ENCODE measurements at regions not wholly inside any gene's neighbourhood (a gene's known extent, or its start where the extent isn't known, plus 50 kb on each side); places are given as distances from the start of the nearest gene placed in this dataset.

DNA sequence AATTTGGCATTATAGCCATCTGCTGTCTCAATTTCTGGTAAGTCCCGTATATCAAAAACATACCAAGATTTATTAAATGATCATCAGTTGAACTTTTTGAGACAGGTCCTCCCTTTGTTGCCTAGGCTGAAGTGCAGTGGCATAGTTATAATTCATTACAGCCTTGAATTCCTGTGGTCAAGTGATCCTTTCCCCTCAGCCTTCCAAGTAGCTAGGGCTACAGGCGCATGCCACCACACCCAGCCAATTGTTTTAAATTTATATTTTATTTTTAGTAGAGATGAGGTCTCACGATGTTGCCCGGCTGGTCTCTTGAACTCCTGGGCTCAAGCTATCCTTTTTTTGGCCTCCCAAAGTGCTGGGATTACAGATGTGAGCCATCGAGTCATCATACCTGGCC lies 418.9 kb downstream of the ARHGEF28 start:
- no peak for DNase-seq (ENCODE audit: low spot score in 2 of 2)
- Mint-ChIP-seq H3K4me1 (no peaks in the 10 kb centered on the region), H3K36me3 (ENCODE audit: insufficient read depth) (no peaks in the 10 kb centered on the region), H3K9me3 (no peaks in the 10 kb centered on the region), H3K4me3 (no peak overlapping the region), H3K27me3 (no peaks in the 10 kb centered on the region), H3K27ac (ENCODE audit: low read depth) (no peak overlapping the region)
- no peak for ATAC-seq (replicated peaks; ENCODE audit: extremely low read depth, poor library complexity, severe bottlenecking)

DNA sequence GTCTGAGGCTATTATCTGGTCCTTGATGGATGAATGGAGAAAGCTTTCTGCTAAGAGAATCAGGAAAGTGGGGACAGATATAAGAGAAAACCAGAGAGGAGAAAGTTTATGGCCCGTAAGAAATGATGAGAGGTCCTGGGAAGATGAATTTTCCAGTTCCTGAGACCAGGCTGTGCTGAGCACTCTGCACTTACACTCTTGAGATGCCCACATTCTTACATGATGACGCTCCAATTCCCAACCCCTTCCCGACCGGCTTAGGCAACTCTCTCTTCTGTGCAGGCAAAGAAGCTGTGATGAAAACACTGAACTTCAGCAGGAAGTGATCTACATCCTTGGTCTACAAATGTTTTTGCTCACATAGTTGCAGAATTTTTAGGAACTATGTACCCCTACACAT lies 417.0 kb downstream of the ARHGEF28 start:
- no peaks in the 10 kb centered on the region for H3K27me3 Mint-ChIP-seq
- H3K36me3 Mint-ChIP-seq (ENCODE audit: insufficient read depth), result no peaks in the 10 kb centered on the region
- H3K27ac Mint-ChIP-seq (ENCODE audit: low read depth), result no peak overlapping the region
- H3K4me3 Mint-ChIP-seq, result no peak overlapping the region
- DNase-seq (ENCODE audit: low spot score in 2 of 2) (no peak), ATAC-seq (replicated peaks; ENCODE audit: extremely low read depth, poor library complexity, severe bottlenecking) (no peak)
- H3K9me3 Mint-ChIP-seq, result no peaks in the 10 kb centered on the region
- H3K4me1 Mint-ChIP-seq, result no peaks in the 10 kb centered on the region

DNA sequence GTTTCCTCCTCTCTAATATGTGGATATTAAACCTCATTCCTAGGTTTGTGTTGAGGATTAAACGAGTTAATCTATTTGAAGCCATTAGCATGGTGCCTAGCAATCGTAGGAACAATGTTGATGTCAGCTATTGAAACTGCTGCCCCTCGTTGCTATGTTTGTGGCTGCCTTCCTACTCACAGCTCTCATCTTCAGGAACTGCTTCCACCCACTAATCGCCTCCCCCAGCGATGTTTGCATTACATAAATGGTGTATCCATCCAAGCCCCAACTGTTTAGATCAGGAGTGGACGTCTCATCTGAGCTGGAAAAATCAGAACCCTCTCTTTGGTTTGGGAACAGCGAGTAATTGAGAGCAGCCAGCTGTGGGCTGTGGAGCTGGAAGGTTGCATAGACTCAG lies 416.6 kb downstream of the ARHGEF28 start:
- Mint-ChIP-seq H3K9me3 (no peaks in the 10 kb centered on the region), H3K4me1 (no peaks in the 10 kb centered on the region), H3K36me3 (ENCODE audit: insufficient read depth) (no peaks in the 10 kb centered on the region), H3K4me3 (no peak overlapping the region), H3K27ac (ENCODE audit: low read depth) (no peak overlapping the region), H3K27me3 (no peaks in the 10 kb centered on the region)
- no peak for ATAC-seq (replicated peaks; ENCODE audit: extremely low read depth, poor library complexity, severe bottlenecking)
- DNase-seq (ENCODE audit: low spot score in 2 of 2), result no peak

DNA sequence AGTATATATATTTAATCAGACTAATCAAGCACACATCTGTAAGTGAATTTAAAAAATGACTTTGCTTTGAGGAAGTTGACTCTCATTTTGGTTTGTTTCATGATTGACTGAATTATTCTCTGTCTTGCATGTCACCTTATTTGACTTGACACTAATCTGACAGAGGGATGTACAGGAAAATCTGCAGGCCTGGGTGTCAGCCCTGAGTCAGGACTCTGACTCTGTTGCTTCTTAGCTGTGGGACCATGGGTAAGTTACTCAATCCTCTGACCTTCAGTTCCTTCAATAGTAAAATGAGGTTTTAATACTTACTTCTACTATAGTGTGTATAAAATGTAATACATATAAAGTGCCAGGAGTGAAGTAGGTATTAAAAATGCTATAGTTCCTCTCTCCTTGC lies 415.9 kb downstream of the ARHGEF28 start:
- no peak for ATAC-seq (replicated peaks; ENCODE audit: extremely low read depth, poor library complexity, severe bottlenecking)
- Mint-ChIP-seq H3K27ac (ENCODE audit: low read depth) (no peak overlapping the region), H3K36me3 (ENCODE audit: insufficient read depth) (no peaks in the 10 kb centered on the region), H3K27me3 (no peaks in the 10 kb centered on the region), H3K4me3 (no peak overlapping the region), H3K4me1 (no peaks in the 10 kb centered on the region), H3K9me3 (no peaks in the 10 kb centered on the region)
- no peak for DNase-seq (ENCODE audit: low spot score in 2 of 2)

DNA sequence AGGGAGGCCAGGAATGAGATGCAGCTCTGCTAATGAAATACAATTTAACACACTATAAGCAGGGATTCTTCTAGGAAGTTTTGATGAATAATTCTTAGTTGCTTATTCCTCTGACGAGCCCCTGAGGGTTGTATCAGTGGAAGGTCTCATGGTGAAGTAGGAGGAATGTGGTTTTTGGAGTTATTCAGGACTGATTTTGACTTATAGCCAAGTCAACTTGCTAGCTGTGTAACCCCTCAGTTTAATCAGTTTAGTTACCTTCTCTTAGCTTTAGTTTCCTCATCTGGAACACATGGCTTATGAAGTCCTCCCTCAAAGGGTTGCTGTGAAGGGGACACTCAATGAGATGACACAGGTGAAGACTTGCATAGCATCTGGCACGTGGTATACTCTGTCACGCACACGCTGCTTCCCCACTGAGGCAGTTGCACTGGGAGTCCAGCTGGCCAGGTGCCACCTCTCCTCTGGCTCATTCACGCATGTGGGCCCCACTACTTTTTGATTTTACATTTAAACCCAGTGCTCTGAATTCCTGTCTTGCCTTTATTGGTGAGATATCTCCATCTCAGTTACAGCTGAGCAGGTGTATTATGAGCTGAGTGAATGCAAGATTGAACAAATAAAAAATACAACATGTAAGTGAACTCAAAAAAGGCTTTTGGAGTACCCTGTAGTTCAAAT lies 415.0 kb downstream of the ARHGEF28 start:
- Mint-ChIP-seq H3K9me3 (no peaks in the 10 kb centered on the region), H3K4me1 (no peaks in the 10 kb centered on the region), H3K36me3 (ENCODE audit: insufficient read depth) (no peaks in the 10 kb centered on the region), H3K27ac (ENCODE audit: low read depth) (no peak overlapping the region), H3K27me3 (no peaks in the 10 kb centered on the region), H3K4me3 (no peak overlapping the region)
- DNase-seq (ENCODE audit: low spot score in 2 of 2) (no peak), ATAC-seq (replicated peaks; ENCODE audit: extremely low read depth, poor library complexity, severe bottlenecking) (no peak)

DNA sequence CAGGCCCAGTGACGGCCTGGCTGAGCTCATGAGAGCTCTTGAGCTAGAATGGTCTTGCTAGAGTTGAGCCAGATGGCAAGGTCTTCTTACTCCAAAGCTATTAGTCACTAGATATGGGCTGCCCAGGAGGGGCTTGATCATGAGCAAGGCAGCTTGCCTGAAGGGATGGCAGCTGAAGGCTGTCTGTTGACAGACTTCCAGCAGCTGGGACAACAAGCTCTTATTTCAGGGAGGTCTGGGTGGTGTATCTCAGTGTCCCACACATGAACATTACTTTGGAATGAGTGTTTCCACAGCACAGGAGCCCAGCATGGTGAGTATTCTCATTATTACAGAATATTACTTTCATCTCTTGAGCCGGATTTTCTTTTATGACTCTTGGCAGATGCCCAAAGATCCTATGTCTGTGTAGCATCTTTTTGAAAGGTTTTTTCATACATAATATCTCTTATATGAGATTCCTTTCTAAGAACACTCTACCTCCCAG lies 414.1 kb downstream of the ARHGEF28 start:
- Mint-ChIP-seq H3K9me3 (no peaks in the 10 kb centered on the region), H3K27me3 (no peaks in the 10 kb centered on the region), H3K36me3 (ENCODE audit: insufficient read depth) (no peaks in the 10 kb centered on the region), H3K4me1 (peaks cover 6% of the 10 kb centered on the region), H3K4me3 (no peak overlapping the region), H3K27ac (ENCODE audit: low read depth) (no peak overlapping the region)
- DNase-seq (ENCODE audit: low spot score in 2 of 2) (no peak), ATAC-seq (replicated peaks; ENCODE audit: extremely low read depth, poor library complexity, severe bottlenecking) (no peak)

DNA sequence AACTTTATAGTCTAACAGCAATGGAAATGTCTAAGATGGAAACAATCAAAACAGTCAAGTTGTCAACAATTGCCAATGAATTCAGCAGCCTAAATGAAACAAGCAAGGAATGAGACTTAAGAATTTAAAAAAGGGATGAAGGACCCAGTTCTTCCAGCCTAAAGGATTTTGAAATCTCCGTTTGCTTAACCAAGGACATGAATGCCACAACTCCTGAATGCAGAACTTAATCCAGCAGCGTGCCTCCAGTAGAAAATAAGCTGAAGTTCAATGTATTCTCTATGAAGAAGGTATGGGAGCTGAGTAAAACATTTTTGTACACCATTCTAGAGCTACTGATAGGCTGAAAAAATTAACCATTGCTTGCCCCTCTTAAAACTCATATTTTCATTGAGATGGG lies 411.3 kb downstream of the ARHGEF28 start:
- no peaks in the 10 kb centered on the region for H3K9me3 Mint-ChIP-seq
- H3K4me3 Mint-ChIP-seq, result no peak overlapping the region
- H3K4me1 Mint-ChIP-seq, result peaks cover 13% of the 10 kb centered on the region
- peaks cover 18% of the 10 kb centered on the region for H3K27me3 Mint-ChIP-seq
- no peaks in the 10 kb centered on the region for H3K36me3 Mint-ChIP-seq (ENCODE audit: insufficient read depth)
- no peak overlapping the region for H3K27ac Mint-ChIP-seq (ENCODE audit: low read depth)
- DNase-seq (ENCODE audit: low spot score in 2 of 2), result no peak
- ATAC-seq (replicated peaks; ENCODE audit: extremely low read depth, poor library complexity, severe bottlenecking), result no peak

DNA sequence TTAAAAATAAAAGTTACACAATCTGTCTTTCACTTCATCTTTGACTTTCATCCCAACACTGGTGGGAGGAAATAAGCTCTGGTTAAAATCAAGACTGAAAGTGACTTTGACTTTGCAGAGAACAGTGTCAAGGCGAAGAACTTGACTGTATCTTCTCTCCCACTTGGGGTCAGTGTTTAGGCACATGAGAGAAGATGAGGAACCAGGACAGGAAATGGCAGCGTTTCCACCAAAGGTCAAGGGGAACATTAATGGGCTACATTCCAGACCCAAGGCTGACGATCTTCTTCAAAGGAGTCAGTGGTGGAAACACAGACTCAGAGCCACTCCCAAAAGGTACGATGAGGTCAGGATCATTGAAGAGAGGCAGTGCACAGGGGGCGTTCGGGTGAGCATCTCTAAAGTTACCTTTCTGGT lies 409.5 kb downstream of the ARHGEF28 start:
- Mint-ChIP-seq H3K36me3 (ENCODE audit: insufficient read depth) (no peaks in the 10 kb centered on the region), H3K9me3 (no peaks in the 10 kb centered on the region), H3K4me1 (peaks cover 13% of the 10 kb centered on the region), H3K27ac (ENCODE audit: low read depth) (no peak overlapping the region), H3K4me3 (peak overlapping the region; percentile 18), H3K27me3 (peaks cover 25% of the 10 kb centered on the region)
- ATAC-seq (replicated peaks; ENCODE audit: extremely low read depth, poor library complexity, severe bottlenecking), result peak; percentile 44
- DNase-seq (ENCODE audit: low spot score in 2 of 2), result no peak

DNA sequence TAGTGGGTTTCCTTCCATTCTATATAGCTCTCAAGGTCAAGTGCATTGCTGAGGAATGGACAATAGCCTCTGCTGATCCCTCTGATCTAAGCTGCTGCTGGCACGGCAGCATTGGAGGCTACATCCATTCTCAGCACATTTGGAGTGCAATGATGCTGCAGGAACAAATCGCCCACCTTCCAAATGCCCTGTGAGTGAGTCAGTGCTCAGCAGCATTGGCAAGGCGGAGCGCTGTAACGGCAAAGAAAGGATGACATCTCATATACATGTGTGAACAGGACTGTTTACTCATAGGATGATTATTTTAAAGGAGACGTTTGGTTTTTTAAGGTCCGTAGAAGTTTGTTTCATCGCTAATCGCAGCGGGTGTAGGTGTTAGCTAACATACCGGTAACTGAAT lies 408.7 kb downstream of the ARHGEF28 start:
- Mint-ChIP-seq H3K4me3 (peak overlapping the region; percentile 3), H3K27me3 (peaks cover 33% of the 10 kb centered on the region), H3K27ac (ENCODE audit: low read depth) (no peak overlapping the region), H3K9me3 (no peaks in the 10 kb centered on the region), H3K36me3 (ENCODE audit: insufficient read depth) (no peaks in the 10 kb centered on the region), H3K4me1 (peaks cover 13% of the 10 kb centered on the region)
- ATAC-seq (replicated peaks; ENCODE audit: extremely low read depth, poor library complexity, severe bottlenecking) (no peak), DNase-seq (ENCODE audit: low spot score in 2 of 2) (no peak)

DNA sequence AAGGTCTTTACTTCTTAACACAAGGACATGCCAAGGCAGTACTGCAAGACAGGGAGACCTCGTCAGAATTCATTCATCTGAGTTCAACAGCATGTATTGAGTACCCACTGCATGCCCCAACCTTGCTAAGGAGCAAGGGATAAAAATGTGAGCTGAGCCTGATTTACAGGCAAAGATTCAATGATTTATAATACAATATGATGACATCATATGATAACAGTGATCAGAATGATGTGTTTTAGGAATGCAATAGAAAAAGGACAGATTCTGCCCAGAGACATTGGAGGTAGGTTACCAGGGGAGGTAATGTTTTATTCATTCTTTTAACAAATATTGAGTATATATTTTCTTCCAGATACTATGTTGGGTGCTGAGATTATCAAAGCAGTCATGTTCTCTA lies 406.6 kb downstream of the ARHGEF28 start:
- DNase-seq (ENCODE audit: low spot score in 2 of 2) (no peak), ATAC-seq (replicated peaks; ENCODE audit: extremely low read depth, poor library complexity, severe bottlenecking) (no peak)
- peaks cover 13% of the 10 kb centered on the region for H3K4me1 Mint-ChIP-seq
- no peaks in the 10 kb centered on the region for H3K9me3 Mint-ChIP-seq
- H3K4me3 Mint-ChIP-seq, result no peak overlapping the region
- H3K27me3 Mint-ChIP-seq, result peaks cover 34% of the 10 kb centered on the region
- no peak overlapping the region for H3K27ac Mint-ChIP-seq (ENCODE audit: low read depth)
- H3K36me3 Mint-ChIP-seq (ENCODE audit: insufficient read depth), result no peaks in the 10 kb centered on the region

DNA sequence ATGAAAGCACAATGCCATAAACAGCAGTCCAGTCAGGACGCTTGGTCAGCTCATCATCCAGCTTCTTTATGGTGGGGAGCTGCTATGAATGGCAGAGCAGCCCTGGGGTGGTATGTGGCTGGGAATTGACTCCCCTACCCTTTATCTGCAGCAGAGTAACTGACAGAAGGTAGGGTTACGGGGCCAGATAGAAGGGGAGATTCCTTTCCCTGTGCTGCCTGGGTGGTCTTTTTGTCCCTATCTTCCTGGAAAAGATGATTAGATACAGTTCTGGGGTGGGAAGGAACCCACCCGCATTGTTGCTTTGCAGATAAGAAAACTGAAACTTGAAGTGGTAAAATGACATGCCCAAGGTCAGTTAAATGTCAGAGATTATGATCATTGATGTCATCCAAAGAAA lies 405.5 kb downstream of the ARHGEF28 start:
- no peak for DNase-seq (ENCODE audit: low spot score in 2 of 2)
- Mint-ChIP-seq H3K27ac (ENCODE audit: low read depth) (no peak overlapping the region), H3K4me3 (no peak overlapping the region), H3K27me3 (peaks cover 34% of the 10 kb centered on the region), H3K36me3 (ENCODE audit: insufficient read depth) (no peaks in the 10 kb centered on the region), H3K9me3 (no peaks in the 10 kb centered on the region), H3K4me1 (peaks cover 13% of the 10 kb centered on the region)
- ATAC-seq (replicated peaks; ENCODE audit: extremely low read depth, poor library complexity, severe bottlenecking), result no peak

DNA sequence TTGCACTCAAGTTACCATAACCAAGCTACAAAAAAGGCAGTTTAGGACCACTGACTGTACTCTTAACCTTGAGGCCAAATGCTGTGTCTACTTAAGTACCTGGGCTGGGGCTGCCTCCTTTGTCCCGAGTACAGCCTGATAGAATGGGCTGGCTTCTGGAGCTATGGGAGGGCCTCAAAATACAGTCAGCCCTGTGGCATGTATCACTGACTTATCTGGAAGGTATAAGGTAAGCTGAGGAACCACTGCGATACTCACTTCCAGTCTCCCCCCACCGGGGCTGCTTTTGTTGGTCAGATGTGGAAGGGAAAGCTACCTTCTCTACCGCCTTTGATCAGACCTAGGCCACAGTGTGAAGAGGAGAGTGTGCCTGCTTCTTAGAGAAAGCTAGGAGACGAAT lies 404.8 kb downstream of the ARHGEF28 start:
- H3K4me1 Mint-ChIP-seq, result peaks cover 13% of the 10 kb centered on the region
- peaks cover 39% of the 10 kb centered on the region for H3K27me3 Mint-ChIP-seq
- H3K36me3 Mint-ChIP-seq (ENCODE audit: insufficient read depth), result no peaks in the 10 kb centered on the region
- H3K9me3 Mint-ChIP-seq, result no peaks in the 10 kb centered on the region
- ATAC-seq (replicated peaks; ENCODE audit: extremely low read depth, poor library complexity, severe bottlenecking) (no peak), DNase-seq (ENCODE audit: low spot score in 2 of 2) (no peak)
- H3K4me3 Mint-ChIP-seq, result no peak overlapping the region
- H3K27ac Mint-ChIP-seq (ENCODE audit: low read depth), result no peak overlapping the region

DNA sequence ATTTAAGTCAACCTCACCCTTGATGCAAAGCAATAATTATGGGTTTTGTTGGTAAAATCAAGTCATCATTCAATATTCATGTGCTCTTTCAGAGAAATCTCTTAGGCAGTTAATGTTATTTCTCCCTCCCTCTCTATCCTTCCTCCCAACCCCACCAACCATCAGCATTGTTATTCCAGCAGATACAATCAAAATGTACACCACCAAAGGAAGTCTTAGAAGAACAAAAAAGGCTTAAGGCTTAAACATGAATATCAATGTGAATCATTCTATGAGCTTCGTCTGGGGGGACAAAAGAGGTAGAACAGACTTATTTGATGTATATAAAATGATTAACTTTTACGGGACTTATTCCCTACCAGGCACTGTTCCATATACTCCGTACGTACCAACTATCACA lies 404.4 kb downstream of the ARHGEF28 start:
- DNase-seq (ENCODE audit: low spot score in 2 of 2) (no peak), ATAC-seq (replicated peaks; ENCODE audit: extremely low read depth, poor library complexity, severe bottlenecking) (no peak)
- no peaks in the 10 kb centered on the region for H3K36me3 Mint-ChIP-seq (ENCODE audit: insufficient read depth)
- H3K27me3 Mint-ChIP-seq, result peaks cover 43% of the 10 kb centered on the region
- H3K9me3 Mint-ChIP-seq, result no peaks in the 10 kb centered on the region
- no peak overlapping the region for H3K4me3 Mint-ChIP-seq
- peaks cover 10% of the 10 kb centered on the region for H3K4me1 Mint-ChIP-seq
- H3K27ac Mint-ChIP-seq (ENCODE audit: low read depth), result no peak overlapping the region
